ENCODE measurements at regions not wholly inside any gene's neighbourhood (a gene's known extent, or its start where the extent isn't known, plus 50 kb on each side); places are given as distances from the start of the nearest gene placed in this dataset.

DNA sequence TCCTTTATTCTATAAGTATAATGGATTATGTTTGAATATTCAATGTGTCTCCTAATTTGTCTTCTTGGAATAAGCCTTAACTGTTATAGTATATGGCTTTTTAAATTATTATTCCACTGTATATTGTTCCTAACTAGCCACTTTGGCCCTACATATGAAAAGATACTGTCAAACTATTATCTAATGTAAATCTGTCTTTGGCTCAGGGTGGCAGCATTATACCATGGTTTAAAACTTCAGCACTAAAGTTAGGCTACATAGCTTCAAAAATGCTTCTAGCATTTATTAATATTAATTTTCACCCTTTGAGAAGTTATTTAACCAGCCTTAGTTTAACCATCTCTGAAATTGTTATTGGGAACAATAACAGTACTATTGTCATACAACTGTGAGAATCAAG, 543.1 kb upstream of the MBL2 start:
- TF ChIP-seq, protein P1, sequence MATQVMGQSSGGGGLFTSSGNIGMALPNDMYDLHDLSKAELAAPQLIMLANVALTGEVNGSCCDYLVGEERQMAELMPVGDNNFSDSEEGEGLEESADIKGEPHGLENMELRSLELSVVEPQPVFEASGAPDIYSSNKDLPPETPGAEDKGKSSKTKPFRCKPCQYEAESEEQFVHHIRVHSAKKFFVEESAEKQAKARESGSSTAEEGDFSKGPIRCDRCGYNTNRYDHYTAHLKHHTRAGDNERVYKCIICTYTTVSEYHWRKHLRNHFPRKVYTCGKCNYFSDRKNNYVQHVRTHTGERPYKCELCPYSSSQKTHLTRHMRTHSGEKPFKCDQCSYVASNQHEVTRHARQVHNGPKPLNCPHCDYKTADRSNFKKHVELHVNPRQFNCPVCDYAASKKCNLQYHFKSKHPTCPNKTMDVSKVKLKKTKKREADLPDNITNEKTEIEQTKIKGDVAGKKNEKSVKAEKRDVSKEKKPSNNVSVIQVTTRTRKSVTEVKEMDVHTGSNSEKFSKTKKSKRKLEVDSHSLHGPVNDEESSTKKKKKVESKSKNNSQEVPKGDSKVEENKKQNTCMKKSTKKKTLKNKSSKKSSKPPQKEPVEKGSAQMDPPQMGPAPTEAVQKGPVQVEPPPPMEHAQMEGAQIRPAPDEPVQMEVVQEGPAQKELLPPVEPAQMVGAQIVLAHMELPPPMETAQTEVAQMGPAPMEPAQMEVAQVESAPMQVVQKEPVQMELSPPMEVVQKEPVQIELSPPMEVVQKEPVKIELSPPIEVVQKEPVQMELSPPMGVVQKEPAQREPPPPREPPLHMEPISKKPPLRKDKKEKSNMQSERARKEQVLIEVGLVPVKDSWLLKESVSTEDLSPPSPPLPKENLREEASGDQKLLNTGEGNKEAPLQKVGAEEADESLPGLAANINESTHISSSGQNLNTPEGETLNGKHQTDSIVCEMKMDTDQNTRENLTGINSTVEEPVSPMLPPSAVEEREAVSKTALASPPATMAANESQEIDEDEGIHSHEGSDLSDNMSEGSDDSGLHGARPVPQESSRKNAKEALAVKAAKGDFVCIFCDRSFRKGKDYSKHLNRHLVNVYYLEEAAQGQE (IDR thresholded peaks at IDR 0.05; ENCODE audit: borderline replicate concordance): no peak
- TF ChIP-seq, protein P2, sequence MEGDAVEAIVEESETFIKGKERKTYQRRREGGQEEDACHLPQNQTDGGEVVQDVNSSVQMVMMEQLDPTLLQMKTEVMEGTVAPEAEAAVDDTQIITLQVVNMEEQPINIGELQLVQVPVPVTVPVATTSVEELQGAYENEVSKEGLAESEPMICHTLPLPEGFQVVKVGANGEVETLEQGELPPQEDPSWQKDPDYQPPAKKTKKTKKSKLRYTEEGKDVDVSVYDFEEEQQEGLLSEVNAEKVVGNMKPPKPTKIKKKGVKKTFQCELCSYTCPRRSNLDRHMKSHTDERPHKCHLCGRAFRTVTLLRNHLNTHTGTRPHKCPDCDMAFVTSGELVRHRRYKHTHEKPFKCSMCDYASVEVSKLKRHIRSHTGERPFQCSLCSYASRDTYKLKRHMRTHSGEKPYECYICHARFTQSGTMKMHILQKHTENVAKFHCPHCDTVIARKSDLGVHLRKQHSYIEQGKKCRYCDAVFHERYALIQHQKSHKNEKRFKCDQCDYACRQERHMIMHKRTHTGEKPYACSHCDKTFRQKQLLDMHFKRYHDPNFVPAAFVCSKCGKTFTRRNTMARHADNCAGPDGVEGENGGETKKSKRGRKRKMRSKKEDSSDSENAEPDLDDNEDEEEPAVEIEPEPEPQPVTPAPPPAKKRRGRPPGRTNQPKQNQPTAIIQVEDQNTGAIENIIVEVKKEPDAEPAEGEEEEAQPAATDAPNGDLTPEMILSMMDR (IDR thresholded peaks at IDR 0.05; ENCODE audit: poor library complexity, severe bottlenecking): peak; percentile 39
- TF ChIP-seq RAD21 (conservative IDR thresholded peaks at IDR 0.05) (peak; percentile 49), POLR2AphosphoS5 (IDR thresholded peaks at IDR 0.05) (no peak)
